Esophagus muscularis mucosa (tissue), 4 donors: ENCODE measurements at regions not wholly inside any gene's neighbourhood (a gene's known extent, or its start where the extent isn't known, plus 50 kb on each side); places are given as distances from the start of the nearest gene placed in this dataset.

Source experiments
- EP300 ChIP-seq: sonication (generic); formaldehyde crosslinking; IDR thresholded peaks from one replicate; pipeline ENCODE4 v1.6.1; 2017; ENCODE audit warnings: antibody characterized with exemption
- POLR2A ChIP-seq: fragments of 450-650 bp; IDR thresholded peaks from one replicate; pipeline ENCODE4 v1.6.1; 2017; ENCODE audit warnings: antibody characterized with exemption, moderate library complexity, mild to moderate bottlenecking, low read depth
- TF ChIP-seq, protein P1 (sequence below), 3 experiments: fragments of 200-600 bp in 2 of 3; fragments of 450-650 bp in 1 of 3; sonication (generic) in 2 of 3; IDR thresholded peaks; one replicate each; pipeline ENCODE4 v1.5.1; 2017 to 2019; ENCODE audit warnings: antibody characterized with exemption in 3 of 3, mild to moderate bottlenecking in 2 of 3, moderate library complexity in 1 of 3

GRCh38 chr4:164304101-164304639 is 449.8 kb upstream of the SMIM31 start:
- TF ChIP-seq POLR2A (no peak), EP300 (no peak)
- TF ChIP-seq, protein P1, sequence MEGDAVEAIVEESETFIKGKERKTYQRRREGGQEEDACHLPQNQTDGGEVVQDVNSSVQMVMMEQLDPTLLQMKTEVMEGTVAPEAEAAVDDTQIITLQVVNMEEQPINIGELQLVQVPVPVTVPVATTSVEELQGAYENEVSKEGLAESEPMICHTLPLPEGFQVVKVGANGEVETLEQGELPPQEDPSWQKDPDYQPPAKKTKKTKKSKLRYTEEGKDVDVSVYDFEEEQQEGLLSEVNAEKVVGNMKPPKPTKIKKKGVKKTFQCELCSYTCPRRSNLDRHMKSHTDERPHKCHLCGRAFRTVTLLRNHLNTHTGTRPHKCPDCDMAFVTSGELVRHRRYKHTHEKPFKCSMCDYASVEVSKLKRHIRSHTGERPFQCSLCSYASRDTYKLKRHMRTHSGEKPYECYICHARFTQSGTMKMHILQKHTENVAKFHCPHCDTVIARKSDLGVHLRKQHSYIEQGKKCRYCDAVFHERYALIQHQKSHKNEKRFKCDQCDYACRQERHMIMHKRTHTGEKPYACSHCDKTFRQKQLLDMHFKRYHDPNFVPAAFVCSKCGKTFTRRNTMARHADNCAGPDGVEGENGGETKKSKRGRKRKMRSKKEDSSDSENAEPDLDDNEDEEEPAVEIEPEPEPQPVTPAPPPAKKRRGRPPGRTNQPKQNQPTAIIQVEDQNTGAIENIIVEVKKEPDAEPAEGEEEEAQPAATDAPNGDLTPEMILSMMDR (IDR thresholded peaks at IDR 0.05): no peak
